ENCODE measurements at regions not wholly inside any gene's neighbourhood (a gene's known extent, or its start where the extent isn't known, plus 50 kb on each side); places are given as distances from the start of the nearest gene placed in this dataset.

GRCh38 chr6:137369136-137369535 is 125.1 kb downstream of the OLIG3 start:
- Histone ChIP-seq H3K4me1 (ENCODE audit: control insufficient read depth, low read depth, low read length) (peaks cover 19% of the 10 kb centered on the region), H3K36me3 (ENCODE audit: control insufficient read depth, low read depth, low read length) (no peaks in the 10 kb centered on the region), H3K27me3 (ENCODE audit: control insufficient read depth, insufficient read depth, low read length) (no peaks in the 10 kb centered on the region), H3K27ac (ENCODE audit: low read length) (no peak overlapping the region), H3K9ac (ENCODE audit: low read length) (no peak overlapping the region), H3K4me3 (ENCODE audit: low read length) (no peak overlapping the region), H3K9me3 (ENCODE audit: control insufficient read depth, low read depth, low read length) (no peaks in the 10 kb centered on the region)

GRCh38 chr6:137365707-137366437 is 128.3 kb downstream of the OLIG3 start:
- H3K4me3 ChIP-seq (ENCODE audit: low read length): no peak overlapping the region
- no peak overlapping the region for H3K27ac ChIP-seq (ENCODE audit: low read length)
- H3K4me1 ChIP-seq (ENCODE audit: control insufficient read depth, low read depth, low read length): peaks cover 19% of the 10 kb centered on the region
- H3K9me3 ChIP-seq (ENCODE audit: control insufficient read depth, low read depth, low read length): no peaks in the 10 kb centered on the region
- no peaks in the 10 kb centered on the region for H3K27me3 ChIP-seq (ENCODE audit: control insufficient read depth, insufficient read depth, low read length)
- H3K36me3 ChIP-seq (ENCODE audit: control insufficient read depth, low read depth, low read length): no peaks in the 10 kb centered on the region
- H3K9ac ChIP-seq (ENCODE audit: low read length): no peak overlapping the region

GRCh38 chr6:137363805-137364138 is 130.4 kb downstream of the OLIG3 start:
- Histone ChIP-seq H3K27me3 (ENCODE audit: control insufficient read depth, insufficient read depth, low read length) (no peaks in the 10 kb centered on the region), H3K4me3 (ENCODE audit: low read length) (no peak overlapping the region), H3K9ac (ENCODE audit: low read length) (no peak overlapping the region), H3K27ac (ENCODE audit: low read length) (no peak overlapping the region), H3K9me3 (ENCODE audit: control insufficient read depth, low read depth, low read length) (no peaks in the 10 kb centered on the region), H3K36me3 (ENCODE audit: control insufficient read depth, low read depth, low read length) (no peaks in the 10 kb centered on the region), H3K4me1 (ENCODE audit: control insufficient read depth, low read depth, low read length) (peaks cover 10% of the 10 kb centered on the region)

GRCh38 chr6:137362878-137363804 is 131.1 kb downstream of the OLIG3 start:
- Histone ChIP-seq H3K9me3 (ENCODE audit: control insufficient read depth, low read depth, low read length) (no peaks in the 10 kb centered on the region), H3K36me3 (ENCODE audit: control insufficient read depth, low read depth, low read length) (no peaks in the 10 kb centered on the region), H3K4me1 (ENCODE audit: control insufficient read depth, low read depth, low read length) (peaks cover 10% of the 10 kb centered on the region), H3K4me3 (ENCODE audit: low read length) (no peak overlapping the region), H3K27ac (ENCODE audit: low read length) (no peak overlapping the region), H3K9ac (ENCODE audit: low read length) (no peak overlapping the region), H3K27me3 (ENCODE audit: control insufficient read depth, insufficient read depth, low read length) (no peaks in the 10 kb centered on the region)

- no peak overlapping the region for H3K9ac ChIP-seq (ENCODE audit: low read length)
- H3K27me3 ChIP-seq (ENCODE audit: control insufficient read depth, insufficient read depth, low read length): no peaks in the 10 kb centered on the region
- H3K36me3 ChIP-seq (ENCODE audit: control insufficient read depth, low read depth, low read length): no peaks in the 10 kb centered on the region
- peaks cover 10% of the 10 kb centered on the region for H3K4me1 ChIP-seq (ENCODE audit: control insufficient read depth, low read depth, low read length)
- no peak overlapping the region for H3K4me3 ChIP-seq (ENCODE audit: low read length)
- H3K27ac ChIP-seq (ENCODE audit: low read length): no peak overlapping the region
- no peaks in the 10 kb centered on the region for H3K9me3 ChIP-seq (ENCODE audit: control insufficient read depth, low read depth, low read length)
Measured at GRCh38 chr6:137361701-137362100, 132.5 kb downstream of the OLIG3 start.

GRCh38 chr6:137358273-137358672 is 135.9 kb downstream of the OLIG3 start:
- Histone ChIP-seq H3K27me3 (ENCODE audit: control insufficient read depth, insufficient read depth, low read length) (no peaks in the 10 kb centered on the region), H3K36me3 (ENCODE audit: control insufficient read depth, low read depth, low read length) (no peaks in the 10 kb centered on the region), H3K9ac (ENCODE audit: low read length) (no peak overlapping the region), H3K4me1 (ENCODE audit: control insufficient read depth, low read depth, low read length) (no peaks in the 10 kb centered on the region), H3K9me3 (ENCODE audit: control insufficient read depth, low read depth, low read length) (no peaks in the 10 kb centered on the region), H3K27ac (ENCODE audit: low read length) (no peak overlapping the region), H3K4me3 (ENCODE audit: low read length) (no peak overlapping the region)

GRCh38 chr6:137357948-137358266 is 136.3 kb downstream of the OLIG3 start:
- H3K27me3 ChIP-seq (ENCODE audit: control insufficient read depth, insufficient read depth, low read length): no peaks in the 10 kb centered on the region
- H3K27ac ChIP-seq (ENCODE audit: low read length): no peak overlapping the region
- H3K9me3 ChIP-seq (ENCODE audit: control insufficient read depth, low read depth, low read length): no peaks in the 10 kb centered on the region
- H3K9ac ChIP-seq (ENCODE audit: low read length): no peak overlapping the region
- no peaks in the 10 kb centered on the region for H3K4me1 ChIP-seq (ENCODE audit: control insufficient read depth, low read depth, low read length)
- no peaks in the 10 kb centered on the region for H3K36me3 ChIP-seq (ENCODE audit: control insufficient read depth, low read depth, low read length)
- H3K4me3 ChIP-seq (ENCODE audit: low read length): no peak overlapping the region

- Histone ChIP-seq H3K9me3 (ENCODE audit: control insufficient read depth, low read depth, low read length) (no peaks in the 10 kb centered on the region), H3K4me3 (ENCODE audit: low read length) (no peak overlapping the region), H3K36me3 (ENCODE audit: control insufficient read depth, low read depth, low read length) (no peaks in the 10 kb centered on the region), H3K4me1 (ENCODE audit: control insufficient read depth, low read depth, low read length) (no peaks in the 10 kb centered on the region), H3K27ac (ENCODE audit: low read length) (no peak overlapping the region), H3K9ac (ENCODE audit: low read length) (no peak overlapping the region), H3K27me3 (ENCODE audit: control insufficient read depth, insufficient read depth, low read length) (no peaks in the 10 kb centered on the region)
Measured at GRCh38 chr6:137357263-137357947, 136.8 kb downstream of the OLIG3 start.

- no peak overlapping the region for H3K9ac ChIP-seq (ENCODE audit: low read length)
- H3K9me3 ChIP-seq (ENCODE audit: control insufficient read depth, low read depth, low read length): no peaks in the 10 kb centered on the region
- H3K27ac ChIP-seq (ENCODE audit: low read length): no peak overlapping the region
Measured at GRCh38 chr6:137353842-137354397, 134.7 kb upstream of the IFNGR1 start.

GRCh38 chr6:137353346-137353745 is 134.2 kb upstream of the IFNGR1 start:
- Histone ChIP-seq H3K27me3 (ENCODE audit: control insufficient read depth, insufficient read depth, low read length) (no peaks in the 10 kb centered on the region), H3K27ac (ENCODE audit: low read length) (no peak overlapping the region), H3K9me3 (ENCODE audit: control insufficient read depth, low read depth, low read length) (no peaks in the 10 kb centered on the region), H3K9ac (ENCODE audit: low read length) (no peak overlapping the region), H3K36me3 (ENCODE audit: control insufficient read depth, low read depth, low read length) (no peaks in the 10 kb centered on the region), H3K4me1 (ENCODE audit: control insufficient read depth, low read depth, low read length) (no peaks in the 10 kb centered on the region), H3K4me3 (ENCODE audit: low read length) (no peak overlapping the region)

More at GRCh38 chr6:137353842-137354397, 134.7 kb upstream of the IFNGR1 start:
- H3K27me3 ChIP-seq (ENCODE audit: control insufficient read depth, insufficient read depth, low read length): no peaks in the 10 kb centered on the region
- H3K36me3 ChIP-seq (ENCODE audit: control insufficient read depth, low read depth, low read length): no peaks in the 10 kb centered on the region
- H3K4me3 ChIP-seq (ENCODE audit: low read length): no peak overlapping the region
- H3K4me1 ChIP-seq (ENCODE audit: control insufficient read depth, low read depth, low read length): no peaks in the 10 kb centered on the region

- Histone ChIP-seq H3K9me3 (ENCODE audit: control insufficient read depth, low read depth, low read length) (no peaks in the 10 kb centered on the region), H3K4me3 (ENCODE audit: low read length) (no peak overlapping the region), H3K4me1 (ENCODE audit: control insufficient read depth, low read depth, low read length) (no peaks in the 10 kb centered on the region), H3K9ac (ENCODE audit: low read length) (no peak overlapping the region), H3K27me3 (ENCODE audit: control insufficient read depth, insufficient read depth, low read length) (no peaks in the 10 kb centered on the region), H3K27ac (ENCODE audit: low read length) (no peak overlapping the region), H3K36me3 (ENCODE audit: control insufficient read depth, low read depth, low read length) (no peaks in the 10 kb centered on the region)
Measured at GRCh38 chr6:137352859-137353258, 133.7 kb upstream of the IFNGR1 start.
